Right atrium auricular region (tissue), 2 donors: ENCODE measurements at regions not wholly inside any gene's neighbourhood (a gene's known extent, or its start where the extent isn't known, plus 50 kb on each side); places are given as distances from the start of the nearest gene placed in this dataset.
"Not testable (repeated sequence)": the region's sequence is repeated elsewhere in the genome, so short reads cannot be mapped to it uniquely, and the experiment has no call there.

Experiments
- DNase-seq: peaks from one replicate; pipeline ENCODE4 v3.0.0-alpha.2; 2019; ENCODE audit warnings: low spot score
- H3K27ac ChIP-seq, 2 donors: fragments of 200-600 bp; sonication (generic); 1 replicate in 1 of 2; 2 replicates in 1 of 2; pipeline ENCODE4 v1.5.1; 2016 to 2019
- H3K27me3 ChIP-seq, 2 donors: fragments of 200-600 bp; sonication (generic); one replicate each; pipeline versions ENCODE4 v1.5.1 to v1.6.0; 2017 to 2019
- H3K36me3 ChIP-seq: fragments of 200-600 bp; sonication (generic); one replicate; pipeline ENCODE4 v1.5.1; 2016
- H3K4me1 ChIP-seq, 2 donors: fragments of 200-600 bp; sonication (generic); one replicate each; pipeline versions ENCODE4 v1.5.1 to v1.6.0; 2017 to 2019
- H3K4me3 ChIP-seq, 2 donors: fragments of 200-600 bp; sonication (generic); 1 replicate in 1 of 2; 2 replicates in 1 of 2; pipeline ENCODE4 v1.5.1; 2017 to 2019; ENCODE audit warnings: mild to moderate bottlenecking in 1 of 2, moderate library complexity in 1 of 2
- H3K9me3 ChIP-seq, 2 donors: fragments of 200-600 bp; sonication (generic); one replicate each; pipeline ENCODE4 v1.5.1; 2019
- CTCF ChIP-seq, 2 donors: fragments of 200-600 bp; sonication (generic); IDR thresholded peaks; one replicate each; pipeline ENCODE4 v1.5.1; 2019; ENCODE audit warnings: antibody characterized with exemption in 2 of 2

DNA sequence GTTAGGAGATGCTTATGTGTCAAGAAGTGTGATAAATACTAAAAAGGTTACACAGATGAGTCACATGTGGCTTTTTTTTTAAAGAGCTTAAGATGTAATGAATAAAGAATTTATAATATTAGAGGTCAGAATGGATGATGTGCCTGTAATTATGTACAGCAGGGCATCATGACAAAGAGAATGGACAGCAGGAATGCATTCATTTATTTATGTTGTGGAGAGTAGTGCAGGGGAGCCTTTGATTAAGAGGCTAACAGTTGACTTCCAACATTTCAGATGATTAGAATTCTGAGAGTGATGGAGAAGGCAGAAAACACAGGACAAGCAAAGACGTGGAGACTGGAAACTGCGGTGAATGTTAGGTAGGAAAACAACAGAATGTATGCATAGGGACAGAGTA is 691.4 kb upstream of the POM121L12 start:
- Histone ChIP-seq H3K4me1 (no peaks in the 10 kb centered on the region), H3K36me3 (no peaks in the 10 kb centered on the region), H3K27ac (no peak overlapping the region), H3K27me3 (no peaks in the 10 kb centered on the region), H3K9me3 (no peaks in the 10 kb centered on the region), H3K4me3 (no peak overlapping the region)
- no peak for TF ChIP-seq CTCF (IDR thresholded peaks at IDR 0.05)
- DNase-seq: no peak

- no peak overlapping the region for H3K4me3 ChIP-seq
- H3K27ac ChIP-seq: no peak overlapping the region
- TF ChIP-seq CTCF (IDR thresholded peaks at IDR 0.05): no peak
- H3K36me3 ChIP-seq: no peaks in the 10 kb centered on the region
- H3K4me1 ChIP-seq: no peaks in the 10 kb centered on the region
- H3K27me3 ChIP-seq: no peaks in the 10 kb centered on the region
- H3K9me3 ChIP-seq: no peaks in the 10 kb centered on the region
- no peak for DNase-seq
These were observed 695.4 kb upstream of the POM121L12 start for GRCh38 chr7:52340067-52340466.

GRCh38 chr7:52328328-52328727 is 707.1 kb upstream of the POM121L12 start:
- not testable (repeated sequence) for H3K4me3 ChIP-seq, H3K4me1 ChIP-seq, DNase-seq, H3K9me3 ChIP-seq, H3K36me3 ChIP-seq, H3K27me3 ChIP-seq, H3K27ac ChIP-seq

GRCh38 chr7:52325237-52325636 is 710.2 kb upstream of the POM121L12 start:
- H3K4me3 ChIP-seq: no peak overlapping the region
- no peak overlapping the region for H3K27ac ChIP-seq
- no peaks in the 10 kb centered on the region for H3K4me1 ChIP-seq
- peaks cover 0 to 9% of the 10 kb centered on the region in 2 donors for H3K9me3 ChIP-seq
- no peak for TF ChIP-seq CTCF (IDR thresholded peaks at IDR 0.05)
- H3K27me3 ChIP-seq: no peaks in the 10 kb centered on the region
- no peaks in the 10 kb centered on the region for H3K36me3 ChIP-seq
- no peak for DNase-seq

GRCh38 chr7:52323202-52323746 is 712.2 kb upstream of the POM121L12 start:
- Histone ChIP-seq H3K9me3 (peaks cover 0 to 9% of the 10 kb centered on the region in 2 donors), H3K27ac (no peak overlapping the region), H3K4me1 (no peaks in the 10 kb centered on the region), H3K27me3 (no peaks in the 10 kb centered on the region), H3K4me3 (no peak overlapping the region), H3K36me3 (no peaks in the 10 kb centered on the region)
- no peak for DNase-seq
- TF ChIP-seq CTCF (IDR thresholded peaks at IDR 0.05): no peak

- no peak for TF ChIP-seq CTCF (IDR thresholded peaks at IDR 0.05)
- no peaks in the 10 kb centered on the region for H3K27me3 ChIP-seq
- H3K27ac ChIP-seq: no peak overlapping the region
- no peak overlapping the region for H3K4me3 ChIP-seq
- no peaks in the 10 kb centered on the region for H3K36me3 ChIP-seq
- peaks cover 0 to 9% of the 10 kb centered on the region in 2 donors for H3K9me3 ChIP-seq
- DNase-seq: no peak
- no peaks in the 10 kb centered on the region for H3K4me1 ChIP-seq
These were observed 714.8 kb upstream of the POM121L12 start for GRCh38 chr7:52320610-52321009.
